Common myeloid progenitor, CD34-positive (primary cell): ENCODE measurements at regions not wholly inside any gene's neighbourhood (a gene's known extent, or its start where the extent isn't known, plus 50 kb on each side); places are given as distances from the start of the nearest gene placed in this dataset.
"Not testable (repeated sequence)": the region's sequence is repeated elsewhere in the genome, so short reads cannot be mapped to it uniquely, and the experiment has no call there.

ENCODE experiments used
- CTCF ChIA-PET: fragments of 350-600 bp; sonication (Branson Sonifier 250); formaldehyde crosslinking; loops from one replicate; lab custom pipeline; 2021; ENCODE audit warnings: antibody characterized with exemption; lab: Charles Lee
- POLR2A ChIA-PET: fragments of 350-600 bp; sonication (Branson Sonifier 250); formaldehyde crosslinking; loops from one replicate; lab custom pipeline; 2021; ENCODE audit warnings: antibody characterized with exemption; lab: Charles Lee
- DNase-seq, 3 donors: peaks; one replicate each; pipeline versions ENCODE4 v3.0.0 to v3.0.0-alpha.2; 2013
- H3K27ac ChIP-seq, 2 experiments: 1 replicate in 1 of 2; 2 replicates in 1 of 2; pipeline ENCODE4 v1.7.0; 2013; ENCODE audit warnings: inconsistent platforms in 2 of 2, low read length in 2 of 2, mild to moderate bottlenecking in 2 of 2, low read depth in 1 of 2, moderate library complexity in 1 of 2; ENCODE audit not compliant: severe bottlenecking in 2 of 2, insufficient read depth in 1 of 2, poor library complexity in 1 of 2
- H3K27me3 ChIP-seq, 5 experiments: replicated peaks in 2 of 5; 1 replicate in 3 of 5; 2 replicates in 2 of 5; pipeline versions ENCODE4 v1.6.1 to v1.7.0; 2013; ENCODE audit warnings: low read length in 4 of 5, mild to moderate bottlenecking in 2 of 5, moderate library complexity in 2 of 5, inconsistent platforms in 1 of 5; ENCODE audit not compliant: insufficient read depth in 5 of 5, control insufficient read depth in 4 of 5
- H3K36me3 ChIP-seq, 4 experiments: 1 replicate in 2 of 4; 2 replicates in 2 of 4; pipeline versions ENCODE4 v1.6.1 to v1.7.0; 2013; ENCODE audit warnings: low read length in 3 of 4, control low read depth in 1 of 4, mild to moderate bottlenecking in 1 of 4; ENCODE audit not compliant: control insufficient read depth in 4 of 4, insufficient read depth in 4 of 4
- H3K4me1 ChIP-seq, 4 experiments: 1 replicate in 3 of 4; 2 replicates in 1 of 4; pipeline versions ENCODE4 v1.6.1 to v1.7.1; 2013; ENCODE audit warnings: low read length in 3 of 4, mild to moderate bottlenecking in 3 of 4, control low read depth in 1 of 4, inconsistent platforms in 1 of 4, moderate library complexity in 1 of 4; ENCODE audit not compliant: control insufficient read depth in 4 of 4, insufficient read depth in 4 of 4; ENCODE audit errors: control extremely low read depth in 1 of 4
- H3K4me3 ChIP-seq, 7 experiments: 1 replicate in 4 of 7; 2 replicates in 3 of 7; pipeline versions ENCODE4 v1.5.1 to v1.7.0; 2013; ENCODE audit warnings: mild to moderate bottlenecking in 7 of 7, low read length in 6 of 7, moderate library complexity in 6 of 7, inconsistent platforms in 2 of 7, low read depth in 2 of 7, control low read depth in 1 of 7; ENCODE audit not compliant: insufficient read depth in 4 of 7, control insufficient read depth in 1 of 7; ENCODE audit errors: extremely low read depth in 1 of 7
- H3K9me3 ChIP-seq, 5 experiments: 1 replicate in 4 of 5; 2 replicates in 1 of 5; pipeline versions ENCODE4 v1.6.1 to v1.7.1; 2013; ENCODE audit warnings: low read length in 4 of 5, mild to moderate bottlenecking in 2 of 5, inconsistent platforms in 1 of 5, low read depth in 1 of 5, moderate library complexity in 1 of 5; ENCODE audit not compliant: control insufficient read depth in 4 of 5, insufficient read depth in 2 of 5; ENCODE audit errors: control extremely low read depth in 1 of 5
- WGBS: methylation state at CpG from one replicate; pipeline ENCODE4 v1.1.5; 2013; ENCODE audit not compliant: insufficient coverage; 5-methylcytosine and 5-hydroxymethylcytosine counted together

- CTCF ChIA-PET, H3K4me1 ChIP-seq, POLR2A ChIA-PET: not testable (repeated sequence)
These were observed 106.0 kb upstream of the CADM1 start for GRCh38 chr11:115610234-115610633.

DNA sequence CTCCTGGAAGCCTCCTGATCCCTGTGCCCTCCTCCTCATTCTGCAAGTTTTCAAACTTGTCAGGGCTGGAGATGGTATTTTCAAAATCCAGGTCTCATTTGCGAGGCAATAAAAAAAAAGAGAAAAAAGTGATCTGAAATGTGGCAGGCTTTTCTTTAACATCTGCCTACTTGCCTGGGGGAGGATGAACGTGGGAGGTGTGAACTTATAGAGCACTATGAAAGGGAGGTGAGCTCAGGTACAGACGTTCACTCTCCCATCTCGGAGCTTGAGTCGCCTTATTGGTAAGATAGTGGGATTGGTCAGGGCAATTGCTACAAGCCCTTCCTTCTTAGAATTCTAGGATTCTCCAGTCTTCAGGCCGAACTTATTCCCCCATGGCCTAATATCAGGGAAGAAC lies 104.8 kb upstream of the CADM1 start:
- H3K36me3 ChIP-seq: no peaks in the 10 kb centered on the region
- H3K27ac ChIP-seq: no peak overlapping the region
- ChIA-PET CTCF (no interaction called here), POLR2A (no interaction called here)
- H3K9me3 ChIP-seq: peaks cover 0 to 4% (median 0%) of the 10 kb centered on the region in 5 experiments
- H3K27me3 ChIP-seq: peaks cover 0 to 14% (median 0%) of the 10 kb centered on the region in 5 experiments
- H3K4me3 ChIP-seq: no peak overlapping the region
- 79% methylated on average over 2 of the region's 6 CpGs for WGBS
- no peaks in the 10 kb centered on the region for H3K4me1 ChIP-seq
- DNase-seq: no peak

More at GRCh38 chr11:115610234-115610633, 106.0 kb upstream of the CADM1 start:
- not testable (repeated sequence) for H3K36me3 ChIP-seq, H3K27ac ChIP-seq, DNase-seq, H3K4me3 ChIP-seq, H3K9me3 ChIP-seq
- no CpG with 5 or more reads among the region's 1 CpG for WGBS
- H3K27me3 ChIP-seq: peaks cover 0 to 14% (median 0%) of the 10 kb centered on the region in 5 experiments

- DNase-seq: no peak
- Histone ChIP-seq H3K27me3 (peaks cover 0 to 14% (median 0%) of the 10 kb centered on the region in 5 experiments), H3K4me1 (no peaks in the 10 kb centered on the region), H3K4me3 (no peak overlapping the region), H3K9me3 (peaks cover 0 to 4% (median 0%) of the 10 kb centered on the region in 5 experiments), H3K27ac (no peak overlapping the region), H3K36me3 (no peaks in the 10 kb centered on the region)
- WGBS: 78% methylated on average over 13 of the region's 13 CpGs
- ChIA-PET CTCF (no interaction called here), POLR2A (no interaction called here)
These were observed 103.5 kb upstream of the CADM1 start for GRCh38 chr11:115607621-115608221.

DNA sequence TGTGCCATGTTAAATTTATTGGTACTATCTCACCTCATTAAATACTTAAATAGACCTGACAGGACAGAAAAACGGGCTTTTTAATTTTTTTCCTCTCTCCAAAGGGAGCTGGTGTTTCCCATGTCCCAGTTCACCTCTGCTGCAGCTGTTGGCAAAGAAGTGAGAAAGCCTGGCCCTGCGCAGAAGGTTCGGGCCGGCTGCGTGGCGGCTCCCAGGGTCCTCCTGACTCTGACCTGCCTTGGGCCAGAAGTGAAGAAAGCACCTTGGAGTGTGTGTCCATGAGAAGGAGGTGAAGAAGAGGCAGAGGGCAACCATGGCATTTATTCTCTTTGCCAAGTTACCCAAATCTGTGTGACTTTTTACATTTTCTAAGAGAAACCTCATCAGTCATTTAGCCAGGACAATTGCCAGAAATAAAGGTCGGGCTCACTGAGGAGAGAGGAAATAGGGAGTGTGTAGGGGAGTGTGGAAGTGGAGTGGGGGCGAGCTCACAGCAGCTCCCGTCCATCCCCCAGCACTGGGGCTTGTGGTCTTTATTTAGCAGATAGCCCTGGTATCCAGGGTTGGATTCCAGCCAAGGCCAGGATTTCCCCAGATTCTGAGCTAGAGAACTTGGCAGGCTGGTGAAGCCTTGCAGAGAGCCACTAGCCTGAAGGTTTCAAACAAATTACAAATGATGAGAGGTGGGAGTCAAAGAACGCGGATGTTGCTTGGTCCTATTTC lies 102.4 kb upstream of the CADM1 start:
- Histone ChIP-seq H3K4me3 (no peak overlapping the region), H3K4me1 (no peaks in the 10 kb centered on the region), H3K36me3 (no peaks in the 10 kb centered on the region), H3K27ac (no peak overlapping the region), H3K27me3 (peaks cover 0 to 12% (median 0%) of the 10 kb centered on the region in 5 experiments), H3K9me3 (peaks cover 0 to 4% (median 0%) of the 10 kb centered on the region in 5 experiments)
- POLR2A ChIA-PET: no interaction called here
- 62% methylated on average over 7 of the region's 11 CpGs for WGBS
- CTCF ChIA-PET: no interaction called here
- no peak for DNase-seq

- Histone ChIP-seq H3K9me3 (peaks cover 0 to 4% (median 0%) of the 10 kb centered on the region in 5 experiments), H3K27ac (no peak overlapping the region), H3K27me3 (peaks cover 0 to 12% (median 0%) of the 10 kb centered on the region in 5 experiments), H3K36me3 (no peaks in the 10 kb centered on the region), H3K4me3 (no peak overlapping the region), H3K4me1 (no peaks in the 10 kb centered on the region)
- CTCF ChIA-PET: no interaction called here
- 74% methylated on average over 12 of the region's 16 CpGs for WGBS
- DNase-seq: no peak
- POLR2A ChIA-PET: no interaction called here
These were observed 101.8 kb upstream of the CADM1 start for GRCh38 chr11:115605871-115606497.

- WGBS: no CpG with 5 or more reads among the region's 5 CpGs
- H3K36me3 ChIP-seq, H3K9me3 ChIP-seq, CTCF ChIA-PET, H3K4me1 ChIP-seq, H3K27ac ChIP-seq, DNase-seq, POLR2A ChIA-PET, H3K4me3 ChIP-seq: not testable (repeated sequence)
- H3K27me3 ChIP-seq: peaks cover 0 to 12% (median 0%) of the 10 kb centered on the region in 5 experiments
These were observed 101.2 kb upstream of the CADM1 start for GRCh38 chr11:115605397-115605796.

DNA sequence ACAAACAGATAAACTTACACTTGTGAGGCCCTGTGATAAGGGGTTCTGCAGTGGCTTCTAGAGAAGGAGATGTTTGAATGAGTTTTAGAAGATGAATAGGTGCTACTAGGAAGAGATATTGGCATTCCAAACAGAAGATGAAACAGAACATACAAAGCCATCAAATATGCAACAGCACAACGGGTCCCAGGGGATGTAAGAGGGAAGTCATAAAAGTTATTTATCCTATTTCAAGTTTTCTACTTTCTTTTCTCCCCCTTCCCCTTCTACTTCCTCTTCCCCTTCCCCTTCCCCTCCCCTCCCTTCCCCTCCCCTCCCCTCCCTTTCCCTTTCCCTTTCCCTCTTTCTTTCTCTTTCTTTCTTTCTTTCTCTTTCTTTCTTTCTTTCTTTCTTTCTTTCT lies 94.9 kb upstream of the CADM1 start:
- H3K36me3 ChIP-seq: no peaks in the 10 kb centered on the region
- WGBS: 20% methylated on average over 1 of the region's 1 CpG
- H3K27ac ChIP-seq: no peak overlapping the region
- DNase-seq: no peak
- H3K4me1 ChIP-seq: no peaks in the 10 kb centered on the region
- H3K9me3 ChIP-seq: peaks cover 0 to 2% (median 0%) of the 10 kb centered on the region in 5 experiments
- POLR2A ChIA-PET: no interaction called here
- no peak overlapping the region for H3K4me3 ChIP-seq
- H3K27me3 ChIP-seq: no peaks in the 10 kb centered on the region
- CTCF ChIA-PET: no interaction called here
